Lower leg skin (tissue), 3 donors: ENCODE measurements at regions not wholly inside any gene's neighbourhood (a gene's known extent, or its start where the extent isn't known, plus 50 kb on each side); places are given as distances from the start of the nearest gene placed in this dataset.

Experiments
- POLR2A ChIP-seq, 2 donors: fragments of 450-650 bp; IDR thresholded peaks; one replicate each; pipeline ENCODE4 v1.6.1; 2016 to 2017; ENCODE audit warnings: antibody characterized with exemption in 2 of 2, mild to moderate bottlenecking in 1 of 2, moderate library complexity in 1 of 2
- TF ChIP-seq, protein P1 (sequence below), 3 donors: fragments of 450-650 bp; IDR thresholded peaks; one replicate each; pipeline ENCODE4 v1.5.1; 2016; ENCODE audit warnings: antibody characterized with exemption in 3 of 3, mild to moderate bottlenecking in 3 of 3, moderate library complexity in 2 of 3

DNA sequence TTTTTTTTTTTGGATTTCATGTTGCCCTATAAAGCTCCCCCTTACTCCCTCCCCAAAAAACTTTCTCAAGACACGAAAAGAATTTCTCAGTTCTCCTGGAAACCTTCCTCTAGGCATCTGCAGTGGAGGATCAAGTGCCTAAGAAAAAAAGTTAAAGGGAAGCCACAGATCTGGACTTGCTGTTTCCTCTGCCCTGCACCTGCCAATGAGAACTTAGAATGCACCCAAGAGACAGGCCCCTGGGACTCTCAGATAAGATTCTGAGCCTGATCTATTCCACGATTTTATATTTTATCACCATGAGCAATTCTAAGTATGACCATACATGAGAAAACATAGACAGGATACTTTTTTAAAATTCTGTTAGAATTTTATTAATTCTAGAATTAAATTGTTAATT lies 728.9 kb downstream of the BCL11B start:
- TF ChIP-seq, protein P1, sequence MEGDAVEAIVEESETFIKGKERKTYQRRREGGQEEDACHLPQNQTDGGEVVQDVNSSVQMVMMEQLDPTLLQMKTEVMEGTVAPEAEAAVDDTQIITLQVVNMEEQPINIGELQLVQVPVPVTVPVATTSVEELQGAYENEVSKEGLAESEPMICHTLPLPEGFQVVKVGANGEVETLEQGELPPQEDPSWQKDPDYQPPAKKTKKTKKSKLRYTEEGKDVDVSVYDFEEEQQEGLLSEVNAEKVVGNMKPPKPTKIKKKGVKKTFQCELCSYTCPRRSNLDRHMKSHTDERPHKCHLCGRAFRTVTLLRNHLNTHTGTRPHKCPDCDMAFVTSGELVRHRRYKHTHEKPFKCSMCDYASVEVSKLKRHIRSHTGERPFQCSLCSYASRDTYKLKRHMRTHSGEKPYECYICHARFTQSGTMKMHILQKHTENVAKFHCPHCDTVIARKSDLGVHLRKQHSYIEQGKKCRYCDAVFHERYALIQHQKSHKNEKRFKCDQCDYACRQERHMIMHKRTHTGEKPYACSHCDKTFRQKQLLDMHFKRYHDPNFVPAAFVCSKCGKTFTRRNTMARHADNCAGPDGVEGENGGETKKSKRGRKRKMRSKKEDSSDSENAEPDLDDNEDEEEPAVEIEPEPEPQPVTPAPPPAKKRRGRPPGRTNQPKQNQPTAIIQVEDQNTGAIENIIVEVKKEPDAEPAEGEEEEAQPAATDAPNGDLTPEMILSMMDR (IDR thresholded peaks at IDR 0.05): no peak
- TF ChIP-seq POLR2A (IDR thresholded peaks at IDR 0.05): no peak
